GM19351 (cell line): ENCODE measurements at regions not wholly inside any gene's neighbourhood (a gene's known extent, or its start where the extent isn't known, plus 50 kb on each side); places are given as distances from the start of the nearest gene placed in this dataset.

Experiments
- ATAC-seq: cut with Tn5 transposase; IDR thresholded peaks from one replicate; pipeline ENCODE4 v1.9.1; 2021; ENCODE audit warnings: mild to moderate bottlenecking, moderate library complexity; ENCODE audit not compliant: unreplicated experiment

DNA sequence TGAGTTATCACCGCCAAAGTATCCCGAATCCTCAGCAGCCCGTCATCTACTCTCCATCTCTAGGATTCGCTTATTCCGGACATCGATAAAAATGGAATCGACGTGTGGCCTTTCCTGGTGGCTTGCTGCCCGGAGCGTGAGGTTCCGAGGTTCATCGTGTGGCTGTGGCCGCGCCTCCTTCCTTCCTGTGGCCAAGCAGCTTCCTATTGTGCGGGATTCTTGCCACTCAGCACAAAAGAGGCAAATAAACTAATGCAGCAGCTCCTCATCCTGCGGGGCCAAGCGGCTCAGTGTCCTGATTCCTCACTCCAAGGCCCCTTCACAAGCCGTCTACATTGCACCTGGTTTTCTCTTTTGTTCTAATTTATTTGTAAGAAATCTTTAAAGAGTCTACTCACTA, 800.9 kb downstream of the CDH9 start:
- no peak for ATAC-seq

DNA sequence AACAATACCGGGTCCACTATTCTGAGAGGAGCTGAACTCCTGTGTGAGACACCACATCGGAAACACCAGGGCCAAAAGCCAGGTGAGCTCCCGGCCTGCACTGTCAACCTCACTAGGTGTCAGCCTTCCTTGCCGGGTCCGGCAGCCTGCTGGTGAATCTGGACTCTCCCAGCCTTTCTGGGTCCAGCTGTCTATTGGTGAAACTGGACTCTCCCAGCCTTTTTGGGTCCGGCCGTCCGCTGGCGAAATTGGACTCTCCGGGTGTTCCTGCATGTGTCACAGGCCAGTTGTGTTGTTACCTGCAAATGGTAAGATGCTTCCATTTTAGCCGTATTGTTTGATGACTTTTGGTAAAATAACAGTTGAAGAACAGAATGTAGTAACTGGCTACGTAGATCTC, 801.5 kb downstream of the CDH9 start:
- ATAC-seq: no peak

- no peak for ATAC-seq
Observed at GRCh38 chr5:26232706-26233105, 805.7 kb downstream of the CDH9 start.

DNA sequence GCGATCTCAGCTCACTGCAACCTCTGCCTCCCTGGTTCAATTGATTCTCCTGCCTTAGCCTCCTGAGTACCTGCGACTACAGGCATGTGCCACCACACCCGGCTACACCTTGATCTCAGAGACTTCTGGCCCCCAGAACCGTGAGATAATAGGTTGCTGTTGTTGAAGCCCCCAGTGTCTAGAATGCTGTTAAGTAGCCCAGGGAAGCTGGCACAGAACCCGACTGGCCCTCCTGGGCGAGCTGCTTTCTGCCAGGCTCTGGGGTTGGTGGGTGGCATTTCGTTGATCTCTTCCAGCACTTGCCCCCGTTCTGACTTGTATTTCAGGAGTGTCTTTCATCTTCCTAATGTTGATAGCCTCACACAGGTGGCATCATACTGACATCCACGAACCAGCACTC, 807.1 kb downstream of the CDH9 start:
- ATAC-seq: no peak

GRCh38 chr5:26229848-26230247, 808.5 kb downstream of the CDH9 start:
- ATAC-seq: no peak

- no peak for ATAC-seq
Observed at GRCh38 chr5:26227245-26227644, 811.1 kb downstream of the CDH9 start.

GRCh38 chr5:26205121-26205520, 833.3 kb downstream of the CDH9 start:
- no peak for ATAC-seq

DNA sequence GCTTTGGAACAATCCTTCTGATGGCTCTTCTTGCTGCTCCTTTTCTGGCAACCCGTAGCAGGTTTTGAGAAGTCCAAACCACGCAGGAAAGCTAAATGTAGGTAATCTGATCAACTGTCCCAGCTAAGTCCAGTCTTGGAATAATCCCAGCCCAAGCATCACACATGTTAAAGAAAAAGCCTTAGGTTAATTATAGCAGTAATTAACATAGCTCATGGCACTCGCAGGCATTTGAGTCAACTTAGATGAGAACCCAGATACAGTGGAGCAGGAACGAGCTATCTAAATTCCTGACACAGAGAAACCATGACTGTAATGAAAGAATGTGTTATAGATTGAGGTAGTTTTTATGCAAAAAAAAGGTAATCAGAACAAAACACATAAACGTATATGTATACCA, 844.8 kb downstream of the CDH9 start:
- no peak for ATAC-seq

- no peak for ATAC-seq
Observed at GRCh38 chr5:26192486-26192885, 845.9 kb downstream of the CDH9 start.

DNA sequence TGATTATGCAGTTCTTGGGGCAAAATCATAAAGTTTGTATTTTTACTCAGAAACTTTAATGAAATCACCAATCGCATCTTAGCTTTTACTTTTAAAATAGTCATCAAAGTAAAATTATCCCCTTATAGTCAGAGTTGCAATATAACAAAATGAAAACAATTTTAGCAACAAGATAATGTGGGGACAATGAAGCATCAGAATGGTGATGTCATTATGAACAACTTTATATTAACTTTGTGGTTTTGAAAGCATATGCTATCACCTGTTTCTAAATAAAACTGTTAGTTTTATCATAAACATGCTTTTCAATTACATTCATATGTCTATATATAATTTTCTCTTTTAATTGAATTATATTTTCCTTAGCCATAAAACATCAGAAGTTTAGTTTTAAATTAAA, 856.8 kb downstream of the CDH9 start:
- no peak for ATAC-seq

DNA sequence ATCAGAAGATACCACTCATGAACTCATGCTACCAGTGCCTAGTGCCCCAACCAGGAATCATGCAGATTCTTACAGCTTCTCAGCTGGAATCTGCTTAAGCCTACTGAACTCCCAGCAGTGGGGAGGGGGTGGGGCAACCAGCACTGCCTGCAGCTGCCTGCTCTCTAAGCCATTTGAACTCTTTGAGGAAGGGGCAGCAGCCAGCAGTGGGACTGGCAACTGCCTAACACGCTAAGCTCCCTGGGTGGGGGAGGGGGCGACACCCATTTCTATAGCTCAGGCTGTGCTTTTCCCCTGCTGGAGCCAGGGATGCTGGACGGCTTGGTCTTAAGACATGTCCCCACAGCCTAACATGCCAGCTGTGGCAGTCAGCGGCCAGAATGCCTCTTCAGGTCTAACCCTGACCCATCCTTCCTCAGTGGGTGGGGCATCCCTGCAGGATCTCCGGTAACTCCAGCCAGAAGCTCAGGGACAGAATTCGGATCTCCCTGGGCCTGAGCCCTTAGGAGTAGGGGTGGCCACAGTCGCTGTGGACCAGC, 889.7 kb downstream of the CDH9 start:
- no peak for ATAC-seq

DNA sequence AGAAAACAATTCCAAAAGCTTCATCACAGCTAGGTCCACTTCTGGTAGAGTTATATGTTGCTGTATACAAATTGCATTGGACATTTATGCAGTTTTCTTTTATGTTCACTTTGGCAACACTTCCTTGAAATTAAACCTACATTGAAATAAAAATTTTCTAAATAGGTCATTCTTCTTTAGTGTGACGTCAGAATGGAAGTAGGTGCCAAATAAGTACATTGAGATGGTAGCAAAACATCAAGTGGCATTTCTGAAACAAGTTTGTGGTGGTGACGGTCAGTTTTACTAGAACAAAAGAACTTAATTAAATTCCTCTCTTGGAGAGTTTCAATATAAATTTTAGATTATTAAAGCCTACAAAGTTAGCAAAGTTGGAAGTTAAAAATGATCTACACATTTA, 895.1 kb downstream of the CDH9 start:
- no peak for ATAC-seq

GRCh38 chr5:26121338-26121737, 917.0 kb downstream of the CDH9 start:
- ATAC-seq: no peak

DNA sequence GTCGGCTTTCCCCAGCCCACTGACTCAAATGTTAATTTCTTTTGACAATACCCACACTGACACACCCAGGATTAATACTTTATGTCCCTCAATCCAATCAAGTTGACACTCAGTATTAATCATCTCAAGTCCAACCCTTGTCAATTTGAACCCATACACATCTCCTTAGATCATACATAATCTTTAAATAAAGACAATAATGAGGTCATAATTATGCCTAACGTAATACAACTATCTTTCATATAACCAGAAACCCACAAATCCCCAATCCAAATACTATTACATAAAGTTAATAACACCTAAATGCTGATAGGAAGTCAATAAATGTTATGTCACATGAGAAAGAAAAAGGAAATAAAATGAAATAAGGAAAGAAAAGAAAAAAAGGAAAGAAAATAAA, 934.2 kb downstream of the CDH9 start:
- no peak for ATAC-seq

DNA sequence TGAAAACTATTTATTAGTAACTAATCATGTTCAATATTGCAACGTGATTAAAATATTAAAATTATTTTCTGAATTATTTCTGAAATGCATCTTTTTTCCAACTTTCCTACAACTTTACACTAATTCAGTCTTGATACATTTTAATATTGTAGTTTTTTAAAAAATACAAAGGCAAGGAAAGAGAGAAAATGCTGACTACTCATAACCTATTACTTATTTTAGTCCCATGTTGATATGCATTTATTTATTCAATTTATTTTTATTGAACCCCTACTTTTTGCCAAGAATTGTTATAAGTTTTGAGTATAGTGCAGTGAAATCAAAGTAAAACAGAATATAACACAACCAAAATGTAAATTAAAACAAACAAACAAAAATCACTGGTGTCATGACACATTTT, 978.2 kb downstream of the CDH9 start:
- ATAC-seq: no peak

GRCh38 chr5:26054594-26054993, 983.8 kb downstream of the CDH9 start:
- ATAC-seq: no peak

DNA sequence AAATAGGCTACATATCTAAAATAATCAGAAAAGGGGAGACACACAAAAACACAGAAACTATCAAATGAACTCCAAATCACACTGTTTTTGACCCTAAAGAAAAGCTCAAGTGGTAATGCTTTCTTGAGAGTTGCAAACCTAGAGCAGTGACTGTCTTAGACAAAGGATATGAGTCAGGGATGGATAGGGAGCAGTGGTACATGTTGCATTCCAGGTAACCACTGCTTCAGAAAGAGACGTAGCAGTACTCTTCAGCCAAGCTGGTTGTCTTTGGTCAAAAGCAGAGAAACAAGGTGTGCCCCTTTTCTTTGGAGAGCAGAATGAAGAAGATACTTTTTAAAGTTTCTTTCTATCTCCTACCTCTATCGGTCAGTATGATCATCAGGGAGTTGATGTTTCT, 1003.6 kb downstream of the CDH9 start:
- no peak for ATAC-seq

DNA sequence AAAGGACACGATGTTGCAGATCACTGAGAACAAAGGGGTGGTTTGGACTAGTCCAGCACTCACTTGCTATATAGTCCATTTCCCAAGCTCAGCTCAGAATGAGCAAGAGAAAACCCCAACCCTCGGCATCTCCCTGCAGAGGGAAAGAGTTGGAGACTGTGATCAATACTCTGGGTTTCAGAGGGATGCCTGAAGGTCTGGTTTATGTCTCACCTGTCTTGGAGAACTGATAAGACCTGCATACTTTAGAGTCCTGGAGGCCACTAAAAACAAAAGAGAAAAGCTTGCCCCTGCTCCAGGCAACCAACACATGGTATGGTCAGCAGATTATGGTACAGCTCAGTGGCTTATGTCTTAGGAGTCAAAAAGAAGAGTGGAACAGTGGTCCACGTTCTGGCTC, 1006.9 kb downstream of the CDH9 start:
- ATAC-seq: no peak

DNA sequence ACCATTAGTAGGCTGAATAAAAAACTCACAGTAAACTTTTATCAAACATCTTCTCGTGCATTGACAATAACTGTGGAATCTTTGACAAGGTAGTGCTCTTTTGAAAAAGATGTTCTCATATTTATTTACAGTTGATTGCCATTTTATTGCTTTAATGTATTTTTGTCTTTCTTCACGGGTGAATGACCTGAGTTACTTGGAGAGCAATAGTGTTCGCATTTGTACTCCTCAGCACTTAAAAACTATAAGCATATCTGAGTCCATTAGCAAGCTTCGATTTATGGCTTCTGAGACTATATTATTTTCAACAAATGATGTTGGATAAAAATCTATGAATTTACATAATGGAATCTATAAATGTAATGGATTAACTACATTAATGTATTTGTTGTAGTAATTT, 1012.3 kb downstream of the CDH9 start:
- ATAC-seq: no peak

GRCh38 chr5:26024774-26025173, 1013.6 kb downstream of the CDH9 start:
- no peak for ATAC-seq

DNA sequence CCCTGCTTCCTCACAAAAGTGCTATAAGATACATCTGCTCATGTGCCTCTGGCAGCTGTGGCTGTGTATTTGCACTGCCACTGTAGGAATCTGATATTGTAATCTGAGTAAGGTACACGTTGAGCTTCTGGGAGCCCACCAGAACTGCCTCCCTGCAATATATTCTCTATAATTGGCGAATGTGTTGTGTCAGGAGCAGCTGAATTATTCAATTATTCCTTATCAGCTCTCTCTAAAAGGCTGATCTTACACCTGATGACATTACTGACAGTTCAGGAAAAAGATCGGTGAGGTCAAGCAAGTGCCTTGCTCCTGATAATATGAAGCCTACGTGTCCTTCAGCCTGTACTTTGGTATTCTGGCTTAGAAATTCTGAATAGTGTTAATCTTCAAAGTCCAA, 1015.0 kb downstream of the CDH9 start:
- no peak for ATAC-seq

DNA sequence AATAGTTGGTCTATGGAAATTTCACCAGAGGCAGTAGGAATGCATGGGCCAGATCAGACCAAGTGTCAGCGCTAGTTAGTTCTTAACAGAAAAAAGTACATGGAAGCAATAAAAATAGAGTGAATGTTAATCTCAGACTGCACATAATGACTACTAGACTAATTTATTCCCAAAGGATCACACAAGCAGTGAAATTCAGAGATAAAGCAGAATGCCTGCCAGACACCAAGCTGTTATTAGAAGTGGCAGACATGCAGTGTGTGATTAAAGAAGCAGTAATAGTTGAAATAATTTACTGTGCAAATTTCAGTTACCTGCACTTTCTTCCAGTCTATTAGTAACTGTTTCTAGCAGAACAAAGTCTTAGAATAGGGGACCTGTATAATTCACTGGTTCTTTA, 1024.2 kb downstream of the CDH9 start:
- no peak for ATAC-seq

DNA sequence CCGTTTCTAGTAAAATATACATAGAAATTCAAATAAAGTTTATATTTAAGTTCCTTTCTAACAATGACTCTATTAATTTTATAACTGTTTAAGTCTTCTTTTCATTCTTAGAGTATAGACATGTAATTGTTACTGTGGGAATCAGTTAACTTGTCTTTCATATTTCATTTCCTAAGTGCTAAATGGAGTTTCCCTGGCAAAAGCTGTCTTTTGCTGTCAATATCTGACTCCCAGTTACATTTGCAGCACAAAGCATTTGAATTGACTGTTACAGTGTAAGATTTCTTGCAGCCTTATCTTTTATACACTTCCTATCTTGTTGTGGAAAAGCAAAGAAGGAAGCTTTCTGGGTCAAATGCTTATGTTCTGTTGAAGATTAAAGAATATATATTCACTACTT, 1026.3 kb downstream of the CDH9 start:
- no peak for ATAC-seq

DNA sequence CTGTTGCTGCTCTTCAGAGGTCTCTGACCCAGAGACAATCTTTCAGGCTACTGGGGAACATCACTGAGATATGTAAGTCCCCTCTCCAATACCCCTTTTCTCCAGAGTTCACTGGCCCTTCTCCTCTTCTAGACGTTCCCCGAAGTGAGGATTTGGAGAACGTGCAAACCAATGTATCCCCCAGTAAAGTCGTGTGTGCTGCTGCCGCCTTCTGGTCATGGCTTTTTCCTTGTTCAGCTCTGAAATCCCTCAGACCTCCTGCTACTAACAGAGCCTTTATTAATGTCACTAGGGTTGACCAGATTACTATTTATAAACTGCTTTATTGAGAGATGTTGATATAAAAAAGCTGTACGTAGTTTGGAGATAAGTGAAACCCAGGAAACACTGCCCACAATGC, 1028.6 kb downstream of the CDH9 start:
- no peak for ATAC-seq
